Loucy (cell line): ENCODE measurements at regions not wholly inside any gene's neighbourhood (a gene's known extent, or its start where the extent isn't known, plus 50 kb on each side); places are given as distances from the start of the nearest gene placed in this dataset.

Experiments
- EZH2phosphoT487 ChIP-seq: fragments of 200-600 bp; IDR thresholded peaks from 2 replicates; pipeline ENCODE4 v1.6.1; 2018; ENCODE audit warnings: antibody characterized with exemption, mild to moderate bottlenecking, moderate library complexity, borderline replicate concordance
- TF ChIP-seq, protein P1 (sequence below): fragments of 200-600 bp; sonication (generic); conservative IDR thresholded peaks from 2 replicates; pipeline ENCODE4 v1.5.1; 2014; ENCODE audit warnings: mild to moderate bottlenecking, antibody characterized with exemption, low read length

DNA sequence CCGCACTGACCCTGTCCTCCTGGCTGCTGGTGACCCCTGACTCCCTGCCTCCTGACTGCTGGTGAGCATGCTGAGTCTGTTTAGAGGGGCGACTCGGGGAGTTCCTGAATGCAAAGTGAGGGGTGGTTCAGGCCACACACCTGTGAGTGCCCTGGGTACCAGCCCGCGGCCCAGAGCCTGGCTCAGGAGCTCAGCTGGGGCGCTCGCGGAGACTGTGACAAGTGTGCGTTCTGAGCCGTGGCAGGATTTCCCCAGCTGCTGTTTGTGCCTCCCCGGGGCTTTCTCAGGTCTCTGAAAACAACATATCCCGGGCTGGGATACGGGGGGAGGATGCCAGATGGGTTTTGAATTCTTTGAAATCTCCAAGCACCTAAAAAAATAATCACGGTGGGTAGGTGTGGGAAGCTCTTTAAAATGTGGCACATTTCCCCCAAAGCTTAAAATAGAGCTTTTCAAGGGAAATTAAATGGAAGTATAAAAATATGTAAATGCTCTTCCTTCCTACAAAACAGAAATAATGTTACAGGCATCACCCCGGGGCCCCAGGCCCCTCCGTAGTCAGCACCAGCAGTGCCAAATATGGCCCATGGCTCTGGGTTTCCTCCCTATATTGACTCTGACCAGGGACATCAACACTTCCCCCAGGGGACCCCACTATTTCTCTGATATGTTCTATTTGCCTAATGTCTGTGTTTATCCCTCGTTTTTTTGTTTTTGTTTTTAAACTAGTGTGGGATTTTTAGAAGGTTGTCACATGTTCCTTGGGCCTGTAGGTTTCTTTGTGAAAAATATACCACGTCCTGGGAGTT is 49.9 kb upstream of the TAGAP start:
- no peak for TF ChIP-seq EZH2phosphoT487
- TF ChIP-seq, protein P1, sequence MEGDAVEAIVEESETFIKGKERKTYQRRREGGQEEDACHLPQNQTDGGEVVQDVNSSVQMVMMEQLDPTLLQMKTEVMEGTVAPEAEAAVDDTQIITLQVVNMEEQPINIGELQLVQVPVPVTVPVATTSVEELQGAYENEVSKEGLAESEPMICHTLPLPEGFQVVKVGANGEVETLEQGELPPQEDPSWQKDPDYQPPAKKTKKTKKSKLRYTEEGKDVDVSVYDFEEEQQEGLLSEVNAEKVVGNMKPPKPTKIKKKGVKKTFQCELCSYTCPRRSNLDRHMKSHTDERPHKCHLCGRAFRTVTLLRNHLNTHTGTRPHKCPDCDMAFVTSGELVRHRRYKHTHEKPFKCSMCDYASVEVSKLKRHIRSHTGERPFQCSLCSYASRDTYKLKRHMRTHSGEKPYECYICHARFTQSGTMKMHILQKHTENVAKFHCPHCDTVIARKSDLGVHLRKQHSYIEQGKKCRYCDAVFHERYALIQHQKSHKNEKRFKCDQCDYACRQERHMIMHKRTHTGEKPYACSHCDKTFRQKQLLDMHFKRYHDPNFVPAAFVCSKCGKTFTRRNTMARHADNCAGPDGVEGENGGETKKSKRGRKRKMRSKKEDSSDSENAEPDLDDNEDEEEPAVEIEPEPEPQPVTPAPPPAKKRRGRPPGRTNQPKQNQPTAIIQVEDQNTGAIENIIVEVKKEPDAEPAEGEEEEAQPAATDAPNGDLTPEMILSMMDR: no peak
